ENCODE measurements at regions not wholly inside any gene's neighbourhood (a gene's known extent, or its start where the extent isn't known, plus 50 kb on each side); places are given as distances from the start of the nearest gene placed in this dataset.

- intact Hi-C loops (cut with micrococcal nuclease) (no loop called here), dilution Hi-C loops (cut with MboI; ENCODE audit: extremely low pct_ligation_motif_present, low sequenced_read_pairs) (no loop called here)
- Histone ChIP-seq H3K79me2 (ENCODE audit: control insufficient read depth, insufficient read depth, low read length) (no peaks in the 10 kb centered on the region), H3K27me3 (ENCODE audit: control insufficient read depth in 2 of 2, insufficient read depth in 2 of 2, low read length in 2 of 2) (no peaks in the 10 kb centered on the region), H2AFZ (ENCODE audit: low read depth, low read length) (no peak overlapping the region), H3K9me1 (replicated peaks; ENCODE audit: control insufficient read depth, extremely low read depth, insufficient read depth, low read length) (no peaks in the 10 kb centered on the region), H3K4me1 (ENCODE audit: control insufficient read depth, extremely low read depth, insufficient read depth, low read length) (no peaks in the 10 kb centered on the region), H3K4me3 (replicated peaks in 1 of 3; ENCODE audit: insufficient read depth in 1 of 3, low read depth in 1 of 3, low read length in 3 of 3) (no peak overlapping the region), H3K36me3 (ENCODE audit: control insufficient read depth in 2 of 2, extremely low read depth in 1 of 2, insufficient read depth in 2 of 2, low read length in 2 of 2) (no peaks in the 10 kb centered on the region), H3K9me3 (replicated peaks; ENCODE audit: control insufficient read depth, insufficient read depth, low read length) (no peaks in the 10 kb centered on the region), H3K9ac (replicated peaks; ENCODE audit: extremely low read depth, insufficient read depth, low read length) (no peak overlapping the region), H3K27ac (ENCODE audit: insufficient read depth, low read depth, low read length) (no peak overlapping the region), H4K20me1 (replicated peaks; ENCODE audit: control insufficient read depth, extremely low read depth, insufficient read depth, low read length) (no peaks in the 10 kb centered on the region), H3K4me2 (ENCODE audit: insufficient read depth, low read length) (no peak overlapping the region)
- ChIA-PET POLR2A (no interaction called here), CTCF (interaction anchor here (1.0 kb wide), 1 partner anchor 11 kb away, joined by 3 read pairs; no protein-coding TSS in a partner anchor)
- TF ChIP-seq EZH2 (IDR thresholded peaks at IDR 0.05; ENCODE audit: borderline replicate concordance, low read depth, low read length, severe bottlenecking) = no peak
- no peak for TF ChIP-seq MYC (IDR thresholded peaks at IDR 0.05; ENCODE audit: low read depth, low read length)
- no peak for TF ChIP-seq GATA2 (IDR thresholded peaks at IDR 0.05; ENCODE audit: insufficient read depth, insufficient read length, low read depth, low read length)
- TF ChIP-seq FOS (IDR thresholded peaks at IDR 0.05; ENCODE audit: borderline replicate concordance, insufficient read depth, low read length) = no peak
- no peak for TF ChIP-seq POLR2A (IDR thresholded peaks at IDR 0.05; ENCODE audit: low read depth, low read length)
- no peak for TF ChIP-seq POLR2AphosphoS5 (IDR thresholded peaks at IDR 0.05; ENCODE audit: insufficient read depth, low read depth, low read length)
- TF ChIP-seq JUN (IDR thresholded peaks at IDR 0.05; ENCODE audit: borderline replicate concordance, insufficient read depth, insufficient read length, low read depth) = no peak
- TF ChIP-seq CTCF (IDR thresholded peaks at IDR 0.05; ENCODE audit: extremely low read depth in 1 of 2, insufficient read depth in 1 of 2, low read depth in 1 of 2, low read length in 2 of 2) = no peak
- no peak for TF ChIP-seq MAX (IDR thresholded peaks at IDR 0.05; ENCODE audit: insufficient read depth, insufficient read length)
- BruUV-seq (replicated peaks) = no TSS peak
- no peak for DNase-seq (ENCODE audit: low read depth, low spot score)
- no peak for FAIRE-seq
These were observed 134.4 kb upstream of the GRIP1 start for GRCh38 chr12:66813137-66813892.
